Left colon (tissue), 2 donors: ENCODE measurements at regions not wholly inside any gene's neighbourhood (a gene's known extent, or its start where the extent isn't known, plus 50 kb on each side); places are given as distances from the start of the nearest gene placed in this dataset.
A peak's percentile ranks its signal among the peaks of the same experiment; 100 is the strongest.

Source experiments
- ATAC-seq: fragments of 200-7000 bp; cut with Tn5 transposase; one replicate; pipeline ENCODE4 v1.9.1; 2020; ENCODE audit warnings: mild to moderate bottlenecking, moderate library complexity
- DNase-seq, 2 donors: peaks; one replicate each; pipeline ENCODE4 v3.0.0-alpha.2; 2020
- intact Hi-C, 2 donors: fragments of 100-400 bp; cut with DNase I in 1 of 2; cut with micrococcal nuclease in 1 of 2; formaldehyde crosslinking; loops; one replicate each; pipeline versions ENCODE4 v1.11.2 to v1.14.0; 2022; cut with DNase I, micrococcal nuclease
- donor health status: DM: no; HTN: no; CAD: no.
- donor health status: DM: yes; HTN: yes; CAD: no.

GRCh38 chr20:50306478-50307423, 116.1 kb downstream of the CEBPB start:
- no peak for ATAC-seq
- intact Hi-C loops, result no loop called here

GRCh38 chr20:50308166-50308512, 117.5 kb downstream of the CEBPB start:
- intact Hi-C loops, result no loop called here
- ATAC-seq, result no peak
- no peak for DNase-seq

More at GRCh38 chr20:50306478-50307423, 116.1 kb downstream of the CEBPB start:
- no peak for DNase-seq

DNA sequence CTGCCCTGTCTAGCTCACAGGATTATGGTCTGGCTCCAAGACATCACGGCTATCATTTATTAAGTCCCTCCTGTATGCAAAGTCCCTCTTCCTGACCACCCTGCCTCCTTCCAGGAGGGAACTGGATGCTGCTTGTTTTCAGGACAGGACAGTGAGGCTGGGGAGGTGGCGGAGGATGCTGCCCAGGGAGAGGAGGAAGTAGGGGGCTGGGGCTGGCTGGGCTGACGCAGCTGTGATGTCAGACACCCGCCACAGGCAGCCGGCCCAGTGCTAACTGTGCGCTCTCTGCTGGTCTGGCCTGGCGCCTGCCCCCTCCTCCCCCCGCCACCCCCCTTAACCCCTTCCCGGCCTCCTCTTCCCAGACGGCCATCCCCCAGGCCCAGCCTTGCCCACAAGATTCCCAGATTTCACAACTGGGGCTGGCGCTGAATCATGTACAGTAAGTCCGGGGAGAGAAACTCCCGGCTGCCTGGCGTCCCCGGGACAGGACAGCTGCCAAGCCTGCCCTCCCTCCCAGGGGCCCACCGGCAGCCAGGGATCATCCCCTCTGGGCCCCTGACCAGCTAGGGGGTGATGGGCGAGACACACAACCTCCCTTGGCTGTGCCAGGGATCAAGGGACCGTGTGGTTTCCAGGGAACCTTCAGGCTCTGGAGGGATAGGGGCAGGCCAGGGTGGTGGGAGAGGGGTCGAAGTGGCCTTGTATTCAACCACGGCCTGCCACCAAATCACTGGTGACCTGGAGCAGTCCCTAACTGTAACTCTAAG, 118.1 kb downstream of the CEBPB start:
- DNase-seq, result peak; percentile 64 to 89

GRCh38 chr20:50309280-50309763, 118.7 kb downstream of the CEBPB start:
- DNase-seq, result no peak
- no peak for ATAC-seq
- intact Hi-C loops, result no loop called here

More for the DNA sequence above, 118.1 kb downstream of the CEBPB start:
- intact Hi-C loops, result no loop called here
- no peak for ATAC-seq

- no peak for ATAC-seq
- intact Hi-C loops, result no loop called here
- no peak for DNase-seq
Measured at GRCh38 chr20:50309764-50310672, 119.4 kb downstream of the CEBPB start.

- DNase-seq (no peak), ATAC-seq (no peak)
- intact Hi-C loops, result no loop called here
Measured at GRCh38 chr20:50310673-50311051, 120.0 kb downstream of the CEBPB start.

DNA sequence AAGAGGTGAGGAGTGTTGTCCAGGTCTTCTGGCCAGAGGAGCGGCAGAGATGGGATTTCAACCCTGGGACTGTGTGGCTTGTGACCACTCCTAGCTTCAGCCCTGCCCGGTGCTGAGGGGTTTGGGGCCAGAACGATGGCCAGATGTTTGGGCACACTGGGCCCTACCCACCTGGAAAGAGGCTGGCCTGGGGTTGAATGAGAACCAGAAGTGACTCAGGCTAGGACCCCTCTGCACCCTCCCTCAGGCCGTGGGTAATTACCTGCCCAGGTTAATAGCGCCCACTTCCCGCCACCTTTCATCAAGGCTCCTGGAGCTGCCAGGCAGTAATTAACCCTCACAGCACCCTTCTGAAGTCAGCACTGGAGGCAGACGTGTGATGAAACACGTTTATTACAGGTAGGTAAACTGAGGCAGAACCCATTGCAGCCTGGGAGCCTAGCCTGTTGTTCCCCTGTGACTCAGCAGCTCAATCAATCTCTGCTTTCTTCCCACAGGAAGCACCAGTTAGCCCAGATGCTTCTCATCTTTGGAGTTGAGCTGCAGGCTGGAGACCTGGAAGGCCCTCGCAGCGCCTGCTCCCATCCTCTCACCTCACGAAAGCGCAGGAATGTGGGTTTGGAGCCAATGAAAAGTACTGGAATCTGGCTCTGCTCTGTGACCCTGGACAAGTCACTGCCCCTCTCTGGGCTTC, 120.8 kb downstream of the CEBPB start:
- no peak for ATAC-seq
- intact Hi-C loops, result no loop called here
- DNase-seq, result no peak

DNA sequence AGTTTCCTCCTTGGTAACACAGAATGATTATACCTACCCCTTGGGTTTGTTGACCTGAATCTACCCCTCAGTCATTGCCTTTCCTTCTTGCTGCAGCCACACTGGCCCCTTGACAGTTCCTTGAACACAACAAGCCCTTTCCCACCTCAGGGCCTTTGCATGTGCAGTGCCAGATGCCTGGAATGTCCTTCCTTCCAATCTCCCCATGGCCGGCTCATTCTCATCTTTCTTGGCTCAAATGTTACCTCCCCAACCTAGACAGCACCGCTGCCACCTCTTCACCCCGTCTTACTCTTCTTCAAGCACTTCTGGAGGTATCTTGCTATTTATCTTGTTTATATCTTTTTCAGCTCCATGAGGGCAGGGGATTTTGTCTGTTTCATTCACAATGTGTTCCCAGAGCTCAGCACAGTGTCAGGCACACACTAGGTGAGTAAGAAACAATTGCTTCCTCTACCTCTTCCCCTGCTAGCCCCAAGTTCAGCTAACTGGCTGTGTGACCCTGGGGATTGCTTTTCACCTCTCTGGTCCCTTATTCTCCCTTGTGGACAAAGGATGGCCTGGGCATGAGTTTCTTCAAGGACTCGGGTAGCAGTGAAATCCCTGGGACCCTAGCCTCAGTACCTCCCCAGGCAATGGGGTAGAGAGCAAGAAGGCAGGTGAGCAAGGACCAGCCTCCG, 121.5 kb downstream of the CEBPB start:
- intact Hi-C loops, result no loop called here
- no peak for DNase-seq
- no peak for ATAC-seq

GRCh38 chr20:50312682-50313521, 122.3 kb downstream of the CEBPB start:
- intact Hi-C loops, result no loop called here
- DNase-seq, result peak in 1 of 2 donors; percentile 60
- no peak for ATAC-seq

DNA sequence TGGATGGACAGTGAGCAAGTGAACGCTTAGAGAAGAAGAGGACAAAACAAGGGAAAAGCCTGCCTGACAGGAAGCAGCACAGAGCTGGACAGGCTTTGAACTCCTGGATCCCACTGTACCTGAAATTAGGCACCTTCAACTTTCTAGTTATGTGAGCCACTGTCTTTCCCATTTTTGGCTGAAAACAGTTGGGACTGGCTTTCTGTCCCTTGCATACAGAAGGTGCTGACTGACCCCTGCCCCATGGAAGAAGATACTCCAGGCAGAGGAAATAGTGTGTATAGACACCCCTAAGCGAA, 122.8 kb downstream of the CEBPB start:
- intact Hi-C loops, result no loop called here
- DNase-seq (no peak), ATAC-seq (no peak)

GRCh38 chr20:50313827-50314677, 123.4 kb downstream of the CEBPB start:
- DNase-seq (no peak), ATAC-seq (no peak)
- intact Hi-C loops, result no loop called here

- no peak for ATAC-seq
- intact Hi-C loops, result no loop called here
- DNase-seq, result no peak
Measured at GRCh38 chr20:50314678-50315335, 124.2 kb downstream of the CEBPB start.

GRCh38 chr20:50315586-50316551, 125.2 kb downstream of the CEBPB start:
- intact Hi-C loops, result no loop called here
- ATAC-seq (no peak), DNase-seq (no peak)

- ATAC-seq, result no peak
- no peak for DNase-seq
- intact Hi-C loops, result no loop called here
Measured at GRCh38 chr20:50317116-50317515, 126.5 kb downstream of the CEBPB start.

DNA sequence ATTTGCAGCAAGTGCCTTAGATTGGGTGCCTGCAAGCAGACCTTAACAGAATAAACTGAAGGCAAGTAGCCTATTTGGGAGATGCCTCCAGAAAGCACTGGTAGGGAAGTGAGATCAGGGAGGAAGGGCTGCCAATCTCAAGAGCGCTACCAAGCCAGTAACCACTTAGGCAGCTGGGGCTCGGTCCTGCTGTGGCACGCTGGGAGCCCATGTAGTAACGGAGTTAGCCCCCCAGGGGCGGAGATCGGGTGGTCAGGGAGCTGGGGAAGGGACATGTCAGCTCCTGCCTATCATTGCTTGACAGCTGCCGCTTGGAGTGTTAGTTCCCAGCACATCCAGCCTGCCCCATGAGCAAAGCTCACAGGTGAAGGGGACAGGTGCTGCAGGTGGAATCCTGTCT, 127.0 kb downstream of the CEBPB start:
- intact Hi-C loops, result no loop called here
- ATAC-seq (no peak), DNase-seq (no peak)
